H9 (cell line): ENCODE measurements at regions not wholly inside any gene's neighbourhood (a gene's known extent, or its start where the extent isn't known, plus 50 kb on each side); places are given as distances from the start of the nearest gene placed in this dataset.

Experiments used
- DNase-seq: peaks from one replicate; pipeline ENCODE4 v3.0.0-alpha.2; 2017
- H2AFZ ChIP-seq: one replicate; pipeline ENCODE4 v1.6.1; 2013; ENCODE audit warnings: mild to moderate bottlenecking, low read length, control low read depth, moderate library complexity
- H2AK5ac ChIP-seq: 2 replicates; pipeline ENCODE4 v1.6.1; 2013; ENCODE audit warnings: low read length, control low read depth, mixed read lengths; ENCODE audit not compliant: insufficient read length
- H2BK120ac ChIP-seq: one replicate; pipeline ENCODE4 v1.6.1; 2013; ENCODE audit warnings: low read depth, mild to moderate bottlenecking, low read length, control low read depth, inconsistent platforms; ENCODE audit not compliant: poor library complexity, severe bottlenecking
- H2BK12ac ChIP-seq: 2 replicates; pipeline ENCODE4 v1.6.1; 2013; ENCODE audit warnings: low read length, control low read depth, mixed read lengths, low read depth; ENCODE audit not compliant: insufficient read length
- H2BK15ac ChIP-seq: 2 replicates; pipeline ENCODE4 v1.6.1; 2013; ENCODE audit warnings: low read depth, low read length, control low read depth
- H2BK20ac ChIP-seq: one replicate; pipeline ENCODE4 v1.6.1; 2013; ENCODE audit warnings: low read depth, mild to moderate bottlenecking, low read length, control low read depth, inconsistent platforms; ENCODE audit not compliant: poor library complexity, severe bottlenecking
- H2BK5ac ChIP-seq: 2 replicates; pipeline ENCODE4 v1.6.1; 2013; ENCODE audit warnings: low read length, control low read depth, mixed read lengths; ENCODE audit not compliant: insufficient read length
- H3K14ac ChIP-seq: 2 replicates; pipeline ENCODE4 v1.6.1; 2013; ENCODE audit warnings: low read length, control low read depth; ENCODE audit not compliant: insufficient read depth
- H3K18ac ChIP-seq: 2 replicates; pipeline ENCODE4 v1.6.1; 2013; ENCODE audit warnings: low read depth, mild to moderate bottlenecking, mixed read lengths, low read length, control low read depth; ENCODE audit not compliant: insufficient read length
- H3K23ac ChIP-seq: 2 replicates; pipeline ENCODE4 v1.6.1; 2013; ENCODE audit warnings: low read length, control low read depth, mixed read lengths, low read depth; ENCODE audit not compliant: insufficient read length
- H3K23me2 ChIP-seq: 2 replicates; pipeline ENCODE4 v1.6.1; 2013; ENCODE audit warnings: low read depth, mild to moderate bottlenecking, mixed read lengths, low read length, control low read depth; ENCODE audit not compliant: insufficient read length, poor library complexity, severe bottlenecking
- H3K27ac ChIP-seq: 2 replicates; pipeline ENCODE4 v1.5.1; 2013; ENCODE audit warnings: low read length, control low read depth, mixed read lengths, low read depth; ENCODE audit not compliant: insufficient read length
- H3K27me3 ChIP-seq: 2 replicates; pipeline ENCODE4 v1.6.1; 2013; ENCODE audit warnings: low read length, control low read depth, inconsistent platforms; ENCODE audit not compliant: insufficient read depth
- H3K4ac ChIP-seq: 2 replicates; pipeline ENCODE4 v1.6.1; 2013; ENCODE audit warnings: low read depth, mild to moderate bottlenecking, control low read depth, inconsistent platforms, low read length, moderate library complexity
- H3K4me1 ChIP-seq: 2 replicates; pipeline ENCODE4 v1.6.1; 2013; ENCODE audit warnings: low read length, control low read depth, inconsistent platforms; ENCODE audit not compliant: insufficient read depth
- H3K4me2 ChIP-seq: 2 replicates; pipeline ENCODE4 v1.6.1; 2013; ENCODE audit warnings: low read length, control low read depth, mixed read lengths; ENCODE audit not compliant: insufficient read length, insufficient read depth
- H3K56ac ChIP-seq: 2 replicates; pipeline ENCODE4 v1.6.1; 2013; ENCODE audit warnings: low read depth, mild to moderate bottlenecking, mixed read lengths, low read length, control low read depth; ENCODE audit not compliant: insufficient read length
- H3K79me1 ChIP-seq: 2 replicates; pipeline ENCODE4 v1.6.1; 2013; ENCODE audit warnings: low read depth, mild to moderate bottlenecking, moderate library complexity, low read length, control low read depth, inconsistent platforms; ENCODE audit not compliant: insufficient read depth, poor library complexity, severe bottlenecking
- H3K79me2 ChIP-seq: 2 replicates; pipeline ENCODE4 v1.6.1; 2013; ENCODE audit warnings: low read length, control low read depth, inconsistent platforms; ENCODE audit not compliant: insufficient read depth
- H3K9ac ChIP-seq: 2 replicates; pipeline ENCODE4 v1.6.1; 2013; ENCODE audit warnings: low read length, control low read depth, mixed read lengths; ENCODE audit not compliant: insufficient read length; ENCODE audit errors: extremely low read depth
- H3K9me3 ChIP-seq: one replicate; pipeline ENCODE4 v1.6.1; 2013; ENCODE audit warnings: low read depth, low read length, inconsistent platforms; ENCODE audit not compliant: control insufficient read depth
- H3T11ph ChIP-seq: one replicate; pipeline ENCODE4 v1.6.1; 2013; ENCODE audit warnings: mild to moderate bottlenecking, low read length, control low read depth, inconsistent platforms
- H4K20me1 ChIP-seq: one replicate; pipeline ENCODE4 v1.6.1; 2013; ENCODE audit not compliant: control insufficient read depth, insufficient read length, insufficient read depth
- H4K5ac ChIP-seq: 2 replicates; pipeline ENCODE4 v1.6.1; 2013; ENCODE audit warnings: low read depth, mild to moderate bottlenecking, mixed read lengths, low read length, control low read depth; ENCODE audit not compliant: insufficient read length
- H4K8ac ChIP-seq: replicated peaks from 2 replicates; pipeline ENCODE4 v1.6.1; 2013; ENCODE audit warnings: low read length, control low read depth, mixed read lengths, low read depth; ENCODE audit not compliant: insufficient read length
- H4K91ac ChIP-seq: 2 replicates; pipeline ENCODE4 v1.6.1; 2013; ENCODE audit warnings: low read depth, mild to moderate bottlenecking, moderate library complexity, mixed read lengths, low read length, control low read depth; ENCODE audit not compliant: insufficient read length
- H3K27ac Mint-ChIP-seq, 3 experiments: 2 replicates in 2 of 3; 3 replicates in 1 of 3; pipeline ENCODE4 v1.8.0; 2020 to 2021; ENCODE audit warnings: mixed read lengths in 3 of 3, mild to moderate bottlenecking in 1 of 3, moderate library complexity in 1 of 3
- H3K27me3 Mint-ChIP-seq: 2 replicates; pipeline ENCODE4 v1.8.0; 2021; ENCODE audit warnings: low read depth, mild to moderate bottlenecking, moderate library complexity, mixed read lengths
- H3K36me3 Mint-ChIP-seq, 3 experiments: 2 replicates in 2 of 3; 3 replicates in 1 of 3; pipeline ENCODE4 v1.8.0; 2020 to 2021; ENCODE audit warnings: low read depth in 3 of 3, mixed read lengths in 3 of 3; ENCODE audit not compliant: insufficient read depth in 1 of 3
- H3K4me1 Mint-ChIP-seq, 2 experiments: 2 replicates each; pipeline ENCODE4 v1.8.0; 2020; ENCODE audit warnings: mixed read lengths in 2 of 2
- H3K4me3 Mint-ChIP-seq, 2 experiments: 2 replicates in 1 of 2; 3 replicates in 1 of 2; pipeline ENCODE4 v1.8.0; 2020 to 2021; ENCODE audit warnings: mild to moderate bottlenecking in 2 of 2, mixed read lengths in 2 of 2, moderate library complexity in 1 of 2
- H3K9me3 Mint-ChIP-seq, 2 experiments: 2 replicates in 1 of 2; 3 replicates in 1 of 2; pipeline ENCODE4 v1.8.0; 2020; ENCODE audit warnings: mild to moderate bottlenecking in 2 of 2, mixed read lengths in 2 of 2, moderate library complexity in 1 of 2
- WGBS: extraction: QIAGEN DNeasy Blood & Tissue Kit; methylation state at CpG from one replicate; pipeline ENCODE4 v1.1.7; 2013; ENCODE audit warnings: missing lambda C conversion rate, low lambda C conversion rate, mixed read lengths; ENCODE audit not compliant: insufficient read length; ENCODE audit errors: extremely low coverage; 5-methylcytosine and 5-hydroxymethylcytosine counted together
- TF ChIP-seq, protein P1 (sequence below): fragments of 200-600 bp; sonication (generic); conservative IDR thresholded peaks from 3 replicates; pipeline ENCODE4 v1.8.0; 2021; ENCODE audit warnings: antibody characterized with exemption, mild to moderate bottlenecking

DNA sequence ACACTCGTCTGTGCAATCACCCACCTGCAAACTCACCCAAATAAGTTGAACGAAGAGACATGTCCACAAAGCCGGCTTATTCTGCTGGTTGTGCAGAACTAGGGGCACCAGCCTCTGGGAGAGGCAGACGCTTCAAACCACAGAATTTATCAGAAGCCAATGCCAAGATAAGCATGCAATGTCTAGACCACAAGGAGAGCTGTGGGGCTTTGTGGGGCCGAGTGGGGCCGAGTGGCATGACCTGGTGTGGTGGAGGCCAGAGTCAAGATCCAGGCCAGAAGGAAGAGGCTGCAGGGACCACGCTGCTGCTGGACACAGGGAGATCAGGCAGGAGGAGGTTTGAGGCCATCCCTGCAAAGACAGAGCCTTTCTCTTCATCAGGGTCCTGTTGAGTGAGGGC lies 259.0 kb downstream of the IRX2 start:
- Histone ChIP-seq H2AK5ac (no peak overlapping the region), H3K4ac (no peak overlapping the region), H3K23ac (no peak overlapping the region), H3K14ac (no peak overlapping the region), H2BK5ac (no peak overlapping the region), H2BK15ac (no peak overlapping the region), H3K27ac (no peak overlapping the region), H2AFZ (no peak overlapping the region), H3K4me2 (no peak overlapping the region), H4K20me1 (no peaks in the 10 kb centered on the region), H2BK20ac (no peak overlapping the region), H3K4me1 (no peaks in the 10 kb centered on the region), H3K79me2 (no peaks in the 10 kb centered on the region), H3K9ac (no peak overlapping the region), H3T11ph (no peak overlapping the region), H3K18ac (no peak overlapping the region), H4K5ac (no peak overlapping the region), H3K79me1 (no peaks in the 10 kb centered on the region), H3K9me3 (no peaks in the 10 kb centered on the region), H2BK120ac (no peak overlapping the region), H2BK12ac (no peak overlapping the region), H3K56ac (no peak overlapping the region), H3K23me2 (no peaks in the 10 kb centered on the region), H4K8ac (no peak overlapping the region), H3K27me3 (no peaks in the 10 kb centered on the region), H4K91ac (no peak overlapping the region)
- Mint-ChIP-seq H3K9me3 (peaks cover 2 to 3% of the 10 kb centered on the region in 2 experiments; a peak in 3 of 5 replicates), H3K27ac (no peak overlapping the region; a peak in 1 of 7 replicates), H3K27me3 (no peaks in the 10 kb centered on the region; the same call in 1 of the 2 replicates), H3K36me3 (peaks cover 0 to 1% (median 0%) of the 10 kb centered on the region in 3 experiments; a peak in 1 of 7 replicates), H3K4me3 (no peak overlapping the region), H3K4me1 (peaks cover 2 to 3% of the 10 kb centered on the region in 2 experiments)
- WGBS = no CpG with 5 or more reads among the region's 7 CpGs
- DNase-seq = no peak
- TF ChIP-seq, protein P1, sequence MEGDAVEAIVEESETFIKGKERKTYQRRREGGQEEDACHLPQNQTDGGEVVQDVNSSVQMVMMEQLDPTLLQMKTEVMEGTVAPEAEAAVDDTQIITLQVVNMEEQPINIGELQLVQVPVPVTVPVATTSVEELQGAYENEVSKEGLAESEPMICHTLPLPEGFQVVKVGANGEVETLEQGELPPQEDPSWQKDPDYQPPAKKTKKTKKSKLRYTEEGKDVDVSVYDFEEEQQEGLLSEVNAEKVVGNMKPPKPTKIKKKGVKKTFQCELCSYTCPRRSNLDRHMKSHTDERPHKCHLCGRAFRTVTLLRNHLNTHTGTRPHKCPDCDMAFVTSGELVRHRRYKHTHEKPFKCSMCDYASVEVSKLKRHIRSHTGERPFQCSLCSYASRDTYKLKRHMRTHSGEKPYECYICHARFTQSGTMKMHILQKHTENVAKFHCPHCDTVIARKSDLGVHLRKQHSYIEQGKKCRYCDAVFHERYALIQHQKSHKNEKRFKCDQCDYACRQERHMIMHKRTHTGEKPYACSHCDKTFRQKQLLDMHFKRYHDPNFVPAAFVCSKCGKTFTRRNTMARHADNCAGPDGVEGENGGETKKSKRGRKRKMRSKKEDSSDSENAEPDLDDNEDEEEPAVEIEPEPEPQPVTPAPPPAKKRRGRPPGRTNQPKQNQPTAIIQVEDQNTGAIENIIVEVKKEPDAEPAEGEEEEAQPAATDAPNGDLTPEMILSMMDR = no peak
